NCI-H146 treated with DMSO at 0.1 percent for 48 hours (cell line): ENCODE measurements at regions not wholly inside any gene's neighbourhood (a gene's known extent, or its start where the extent isn't known, plus 50 kb on each side); places are given as distances from the start of the nearest gene placed in this dataset.

Experiments used
- DNase-seq: peaks from one replicate; lab custom pipeline; 2025; ENCODE audit not compliant: unreplicated experiment; lab: John Stamatoyannopoulos, UW

DNA sequence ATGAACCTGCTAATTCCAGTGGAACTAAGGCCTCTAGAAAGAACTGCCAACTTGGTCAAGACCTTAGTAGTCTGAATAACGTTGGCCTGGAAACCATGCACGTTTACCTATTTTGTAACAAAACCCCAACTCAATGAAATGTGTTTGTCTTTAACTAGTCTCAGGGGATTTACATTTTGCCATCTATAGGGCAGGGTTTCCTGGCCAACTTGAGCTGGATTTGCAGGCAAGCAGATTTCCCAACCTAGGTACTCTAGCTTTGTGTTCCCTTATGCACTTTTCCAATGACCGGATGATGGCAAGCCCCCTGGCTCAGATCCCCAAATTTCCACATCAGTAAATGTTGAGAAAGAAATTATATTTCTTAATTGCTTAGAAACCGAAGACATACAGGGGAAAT, 114.5 kb downstream of the IRS2 start:
- DNase-seq: no peak

DNA sequence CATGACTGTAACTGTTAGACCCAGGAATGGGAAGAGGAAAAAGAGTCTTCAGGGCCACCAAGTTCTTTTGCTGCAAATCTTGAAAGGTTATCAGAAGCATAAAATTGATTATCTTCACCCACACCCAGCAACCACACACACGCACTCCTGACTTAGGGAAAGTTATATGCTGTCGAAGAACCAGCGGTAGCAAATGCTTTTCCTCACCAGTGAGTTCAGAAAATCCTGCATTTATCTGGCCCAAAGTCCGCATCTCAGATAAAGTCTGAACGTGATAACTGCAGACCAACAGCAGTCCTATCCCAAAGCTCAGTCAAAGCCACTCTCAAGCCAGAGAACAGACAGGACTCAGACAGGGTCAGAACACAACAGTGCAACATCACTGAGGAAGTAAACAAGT, 115.6 kb downstream of the IRS2 start:
- no peak for DNase-seq

DNA sequence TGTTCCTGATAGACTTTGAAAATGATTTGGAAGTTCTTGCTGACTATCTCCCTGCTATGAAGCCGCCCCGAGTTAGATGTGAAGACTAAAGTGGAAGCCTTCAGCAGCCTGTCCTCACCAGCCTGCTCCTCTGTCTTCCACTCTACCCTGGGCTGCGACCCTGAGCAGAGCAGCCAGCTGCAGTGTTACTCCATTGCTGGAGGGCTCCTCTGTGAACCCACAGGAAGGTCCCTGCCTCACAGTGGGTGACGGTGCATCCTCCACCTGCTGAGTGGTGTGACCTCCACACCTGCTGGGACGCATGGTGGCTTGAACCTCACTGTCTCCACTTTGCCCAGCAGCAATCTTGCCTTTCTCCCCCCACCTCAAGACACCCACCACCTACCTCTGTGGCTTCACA, 116.4 kb downstream of the IRS2 start:
- peak; percentile 51 for DNase-seq

DNA sequence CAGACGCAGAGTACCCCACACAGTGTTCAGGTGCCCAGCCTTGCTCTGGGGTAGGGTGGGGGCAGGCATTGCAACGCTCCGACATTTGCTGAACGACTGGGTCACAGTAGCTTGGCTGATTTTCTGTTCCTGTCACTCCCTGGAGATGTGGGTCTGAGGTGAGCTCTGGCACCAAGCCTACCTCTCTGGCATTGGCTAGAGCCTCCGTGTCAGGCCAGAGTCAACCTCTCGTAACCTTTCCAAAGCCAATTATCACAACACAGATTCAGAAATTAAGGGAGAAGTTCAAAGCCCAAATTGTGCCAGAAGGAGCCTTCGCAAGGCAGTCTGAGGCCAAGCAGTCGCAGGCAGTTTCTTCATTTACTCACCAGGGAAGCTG, 117.2 kb downstream of the IRS2 start:
- DNase-seq: no peak

DNA sequence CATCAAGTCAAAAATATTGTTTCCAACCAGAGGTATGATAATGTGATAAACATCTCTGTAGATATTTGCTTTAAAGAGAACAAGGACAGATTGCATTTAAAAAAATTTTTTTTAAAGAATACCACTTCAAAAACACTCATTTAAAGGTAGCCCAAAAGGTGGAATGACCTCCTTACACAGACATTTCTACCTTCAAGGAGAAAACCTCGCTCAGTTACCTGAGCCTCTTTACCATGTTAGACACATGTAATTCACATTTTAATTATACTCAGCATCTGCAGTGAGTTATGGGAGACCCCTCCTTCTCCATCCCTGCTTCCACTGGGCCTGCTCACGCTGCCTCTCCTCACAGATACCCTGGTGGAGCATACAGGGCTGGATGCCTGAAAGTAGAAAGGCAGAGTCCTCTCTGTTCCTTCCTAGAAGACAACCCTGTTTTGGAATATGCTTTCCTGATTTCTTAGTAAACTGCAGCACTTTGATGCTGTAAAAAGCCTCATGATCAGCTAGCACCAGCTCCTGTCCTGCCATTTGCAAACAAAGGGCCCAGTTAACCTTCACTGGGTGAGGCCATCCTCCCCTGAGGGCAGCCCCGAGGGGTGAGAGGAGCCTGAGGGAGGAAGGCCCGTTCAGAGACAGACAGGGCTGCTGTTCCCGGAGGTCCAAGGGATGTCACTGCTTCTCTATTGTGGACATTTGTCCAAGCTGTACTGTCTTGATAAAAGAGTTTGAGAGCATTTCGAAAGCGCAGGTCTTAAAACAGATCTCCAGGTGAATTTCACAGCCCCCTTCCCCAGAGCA, 117.8 kb downstream of the IRS2 start:
- peak; percentile 76 for DNase-seq

DNA sequence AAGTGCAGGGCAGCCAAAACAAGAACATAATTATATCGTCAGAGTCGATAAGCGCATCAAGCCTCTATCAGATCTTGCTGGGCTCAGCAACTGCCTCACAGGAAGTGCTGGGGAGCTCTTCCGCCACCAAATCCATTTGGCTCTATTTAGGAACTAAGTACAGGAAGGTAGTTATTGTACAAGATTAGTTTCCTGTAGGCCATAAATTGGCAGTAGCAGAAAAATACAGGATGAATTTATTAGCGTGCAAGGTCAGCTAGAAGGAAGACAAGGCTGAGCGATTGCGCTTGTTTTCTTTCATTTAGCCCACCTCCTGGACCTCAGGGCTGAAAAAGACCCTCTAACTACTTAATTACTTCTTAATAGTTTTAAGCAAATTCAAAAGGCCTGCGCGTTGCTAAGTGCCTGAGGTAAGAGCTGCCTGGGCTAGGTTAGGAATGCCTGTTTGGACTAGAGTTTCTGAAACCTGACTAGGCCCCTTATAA, 118.5 kb downstream of the IRS2 start:
- DNase-seq: no peak

DNA sequence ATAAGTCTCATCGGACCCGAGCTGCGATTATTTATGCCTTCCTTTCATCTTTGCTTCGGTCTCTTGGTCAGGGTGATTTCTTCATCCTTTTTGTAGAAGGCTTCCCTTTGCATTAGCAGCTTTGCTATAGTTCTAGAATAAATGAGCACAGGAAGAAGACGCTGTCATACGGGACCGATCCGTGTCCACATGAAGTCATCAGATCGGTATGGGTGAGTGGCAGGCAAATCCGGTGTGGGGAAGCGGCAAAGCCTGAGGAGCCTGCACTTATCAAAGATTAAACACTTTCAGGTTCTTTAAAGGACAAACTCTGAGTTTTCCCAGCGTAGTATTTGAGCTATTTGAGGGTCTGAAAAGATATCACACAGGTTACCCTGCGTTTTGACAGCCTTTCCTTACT, 119.3 kb downstream of the IRS2 start:
- DNase-seq: no peak

DNA sequence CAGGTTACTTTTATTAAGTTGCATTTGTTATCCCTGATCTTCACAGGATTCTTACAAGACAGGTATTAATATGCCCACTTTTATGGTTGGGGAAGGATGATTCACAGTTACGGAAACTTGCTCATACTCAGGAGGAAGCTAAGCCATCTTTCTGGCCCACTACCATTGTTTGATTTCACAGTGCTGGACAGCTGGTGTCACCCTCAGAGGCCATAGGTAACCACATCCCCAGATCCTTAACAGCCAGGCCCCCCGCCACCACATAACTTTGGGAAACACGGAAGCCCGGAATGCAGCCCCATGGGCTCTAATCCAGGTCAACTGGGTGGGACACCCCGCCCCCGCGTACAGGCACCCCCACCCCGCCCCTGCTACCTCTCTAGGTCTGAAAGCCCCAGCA, 119.7 kb downstream of the IRS2 start:
- DNase-seq: no peak

DNA sequence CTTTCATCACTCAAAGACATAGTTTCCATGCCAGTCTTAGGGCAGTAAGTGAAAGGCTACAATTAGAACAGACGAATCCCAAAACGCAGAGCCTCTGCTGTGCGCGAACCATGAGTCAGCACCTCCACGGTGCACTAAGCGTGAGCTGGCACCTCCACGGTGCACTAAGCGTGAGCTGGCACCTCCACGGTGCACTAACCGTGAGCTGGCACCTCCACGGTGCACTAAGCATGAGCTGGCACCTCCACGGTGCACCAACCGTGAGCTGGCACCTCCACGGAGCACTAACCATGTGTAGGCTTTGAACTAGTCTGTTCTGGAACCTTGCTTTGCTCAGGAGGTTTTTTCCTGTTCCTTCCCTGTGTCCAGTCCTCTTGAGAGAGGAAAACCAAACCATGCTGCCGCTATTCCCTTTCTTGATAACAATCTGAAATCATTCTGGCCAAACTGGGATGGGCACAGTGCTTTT, 120.6 kb downstream of the IRS2 start:
- DNase-seq: no peak

DNA sequence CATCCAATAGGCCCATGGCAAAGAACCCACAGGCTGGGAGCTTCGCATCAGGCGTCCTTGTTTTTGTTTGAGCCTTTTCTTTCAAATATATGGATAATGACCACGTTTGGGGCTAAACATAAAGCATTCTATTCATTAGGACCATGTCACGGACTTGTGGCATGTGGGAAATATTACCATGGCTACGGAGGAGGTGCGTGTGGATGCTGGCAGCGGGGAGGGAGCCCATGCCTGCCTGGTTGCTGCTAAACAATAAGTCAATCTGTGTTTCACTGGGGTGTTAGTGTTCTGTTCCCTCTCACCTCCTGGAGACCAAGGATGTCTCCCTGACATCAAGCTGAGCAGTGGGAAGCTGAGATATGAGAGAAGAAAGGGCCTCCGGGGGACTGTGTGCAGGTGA, 121.1 kb downstream of the IRS2 start:
- DNase-seq: no peak

DNA sequence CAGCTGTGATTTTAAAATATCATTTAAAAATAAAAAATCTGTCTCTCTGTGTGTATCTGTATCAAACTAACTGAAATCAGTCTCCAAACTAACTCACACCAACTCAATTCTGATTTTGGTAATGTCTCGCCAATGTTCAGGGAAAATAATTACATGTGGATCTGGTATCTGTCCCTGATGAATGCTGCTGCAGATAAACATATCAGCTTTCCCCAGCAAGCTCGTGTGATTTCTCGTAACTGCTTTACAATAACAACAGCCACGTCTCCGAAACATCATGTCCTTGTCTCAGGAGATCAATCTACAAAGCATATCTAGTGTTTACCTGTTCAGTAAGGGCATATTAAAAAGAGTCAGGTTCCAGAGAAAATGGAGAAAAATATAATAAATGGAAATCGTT, 129.0 kb downstream of the IRS2 start:
- no peak for DNase-seq

DNA sequence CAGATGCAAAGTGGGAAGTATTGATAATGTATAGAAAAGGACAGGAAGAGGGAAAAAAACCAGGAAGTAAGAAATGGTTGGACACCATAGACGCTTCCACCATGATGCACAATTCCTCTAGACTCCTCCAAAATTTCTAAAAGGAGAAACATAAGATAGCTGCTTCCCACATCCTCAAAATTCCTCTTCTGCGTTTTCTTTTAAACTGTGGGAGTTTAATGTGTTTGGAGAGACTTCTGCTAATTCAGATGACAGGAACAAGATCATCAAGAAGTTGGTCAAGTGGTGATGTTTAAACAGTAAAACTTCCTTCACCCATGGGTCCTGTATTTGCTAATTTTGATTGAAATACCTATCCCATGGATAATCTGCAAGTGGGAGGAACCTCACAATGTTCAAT, 130.2 kb downstream of the IRS2 start:
- DNase-seq: no peak

DNA sequence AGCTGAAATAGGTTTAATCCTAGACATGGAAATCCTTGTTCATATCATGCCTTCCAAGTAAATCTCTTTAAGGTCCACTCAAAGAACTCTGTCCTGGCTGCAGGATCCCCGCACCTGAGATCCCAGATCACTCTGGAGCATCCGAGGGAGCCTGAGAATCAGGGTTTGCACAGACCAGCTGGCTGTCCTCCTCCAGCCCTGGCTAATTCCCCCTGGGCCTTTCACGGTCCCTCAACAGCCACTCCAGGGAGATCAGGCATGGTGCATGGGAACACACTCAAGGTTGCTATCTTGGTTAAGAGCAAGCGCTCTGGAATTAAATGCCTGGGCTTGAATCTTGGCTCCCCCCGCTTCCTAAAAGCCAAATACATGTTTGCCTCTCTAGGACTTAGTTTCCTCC, 130.8 kb downstream of the IRS2 start:
- no peak for DNase-seq

DNA sequence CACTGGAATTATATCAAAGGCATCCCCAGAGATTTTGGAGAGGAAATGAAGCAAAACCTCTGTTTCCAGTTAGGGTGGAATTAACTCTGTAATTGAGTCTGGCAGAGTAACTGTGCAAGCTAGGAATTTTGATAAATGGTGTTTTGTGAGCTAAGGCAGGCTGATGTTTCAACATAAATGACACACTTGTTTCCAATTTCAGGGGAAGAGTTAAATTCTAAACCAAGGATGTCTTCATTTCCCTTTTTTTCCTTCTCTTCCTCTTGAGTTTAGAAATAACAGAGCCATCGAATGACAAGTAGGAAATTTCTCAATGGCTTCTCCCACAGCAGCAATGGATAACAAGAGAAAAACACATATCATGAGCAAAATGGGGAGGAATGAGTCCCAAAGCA, 131.2 kb downstream of the IRS2 start:
- DNase-seq: no peak

DNA sequence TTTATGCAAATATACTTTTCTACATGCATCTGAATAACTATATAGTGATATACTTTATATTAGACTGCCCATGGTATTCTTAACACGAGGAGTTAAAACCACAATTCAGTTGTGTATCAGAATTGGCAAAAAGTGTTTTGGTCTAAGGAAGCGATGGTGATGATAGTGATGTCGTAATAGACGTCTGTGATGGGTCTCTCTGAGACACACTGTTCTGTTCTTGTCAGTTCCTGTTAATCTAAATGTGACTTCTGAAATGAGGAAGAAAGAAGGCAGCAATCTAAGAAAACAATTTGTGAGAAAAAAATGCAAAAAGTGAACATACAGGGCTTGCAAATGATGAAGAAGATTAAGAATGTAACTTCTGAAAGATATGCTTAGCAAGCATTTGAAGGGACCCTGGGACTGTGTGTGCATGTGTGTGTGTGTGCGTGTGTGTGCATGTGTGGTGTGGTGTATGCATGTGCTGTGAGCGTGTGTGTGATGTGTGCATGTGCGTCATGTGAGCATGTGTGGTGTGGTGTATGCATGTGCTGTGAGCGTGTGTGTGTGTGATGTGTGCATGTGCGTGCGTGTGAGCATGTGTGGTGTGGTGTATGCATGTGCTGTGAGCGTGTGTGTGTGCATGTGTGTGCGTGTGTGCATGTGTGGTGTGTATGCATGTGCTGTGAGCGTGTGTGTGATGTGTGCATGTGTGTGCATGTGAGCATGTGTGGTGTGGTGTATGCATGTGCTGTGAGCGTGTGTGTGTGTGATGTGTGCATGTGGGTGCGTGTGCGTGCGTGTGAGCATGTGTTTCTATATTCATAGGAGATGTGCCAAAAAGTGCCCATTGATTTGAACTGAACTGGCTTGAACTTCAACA, 131.8 kb downstream of the IRS2 start:
- no peak for DNase-seq

DNA sequence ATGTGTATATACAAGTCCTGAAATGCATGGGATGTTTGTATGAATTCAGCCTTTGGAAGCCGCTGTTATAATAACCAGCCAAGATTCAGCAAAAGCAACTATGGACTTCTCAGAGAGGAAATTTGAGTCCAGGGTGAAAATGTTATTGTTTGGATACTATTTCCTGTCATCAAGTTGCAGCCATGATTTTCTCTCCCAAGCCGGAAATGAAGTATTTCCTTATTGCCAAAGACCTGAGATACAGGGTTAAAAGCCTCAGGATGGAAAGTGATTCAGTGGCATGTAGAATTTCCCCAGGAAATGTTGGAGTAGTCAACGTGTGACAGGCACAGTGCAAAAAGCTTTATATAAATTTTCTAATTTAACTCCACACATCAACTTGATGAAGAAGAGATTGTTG, 133.9 kb downstream of the IRS2 start:
- DNase-seq: no peak

DNA sequence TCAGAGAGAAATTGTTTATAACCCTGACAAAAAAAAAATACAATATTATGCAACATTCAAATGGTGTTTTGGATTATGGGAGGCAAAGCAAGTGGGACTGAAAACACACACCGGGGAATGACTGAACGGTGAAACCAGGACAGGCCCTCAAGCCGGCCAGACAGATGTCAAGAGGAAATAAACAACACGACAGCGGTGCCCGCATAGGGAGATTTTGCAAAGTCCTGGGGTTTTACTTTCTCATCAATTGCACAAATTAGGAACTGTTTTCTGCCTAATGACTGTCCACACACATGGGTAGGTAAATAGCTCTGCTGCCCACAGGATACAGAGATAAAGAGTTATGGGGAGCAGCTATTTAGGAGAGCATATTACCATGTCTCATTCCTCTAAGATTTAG, 134.5 kb downstream of the IRS2 start:
- DNase-seq: no peak

DNA sequence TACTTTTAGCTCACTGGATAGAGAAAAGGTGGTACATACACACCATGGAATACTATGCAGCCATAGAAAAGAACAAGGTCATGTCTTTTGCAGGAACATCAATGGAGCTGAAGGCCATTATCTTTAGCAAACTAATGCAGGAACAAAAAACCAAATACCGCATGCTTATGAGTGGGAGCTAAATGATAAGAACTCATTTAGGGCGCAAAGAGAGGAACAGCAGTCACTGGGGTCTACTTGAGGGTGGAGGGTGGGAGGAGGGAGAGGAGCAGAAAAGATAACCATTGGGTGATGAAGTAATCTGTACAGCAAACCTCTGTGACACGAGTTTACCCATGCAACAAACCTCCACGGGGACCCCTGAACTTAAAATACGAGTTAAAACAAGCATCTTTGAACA, 135.1 kb downstream of the IRS2 start:
- no peak for DNase-seq

DNA sequence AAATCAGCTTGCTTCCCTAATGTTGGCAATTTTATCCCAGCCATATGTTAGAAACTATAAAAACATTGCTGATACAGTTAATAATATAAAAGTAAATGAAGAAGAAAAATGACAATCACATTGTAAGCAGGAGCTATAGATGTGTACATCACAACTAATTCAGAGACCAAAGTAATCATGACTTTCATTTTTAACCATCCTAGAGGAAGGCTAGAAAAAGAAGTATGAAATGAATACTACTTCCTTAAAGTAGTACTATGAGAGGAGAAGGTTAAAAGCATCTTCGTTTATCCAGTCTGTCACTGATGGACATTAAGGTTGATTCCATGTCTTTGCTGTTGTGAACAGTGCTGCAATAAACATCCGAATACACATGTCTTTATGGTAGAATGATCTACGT, 135.5 kb downstream of the IRS2 start:
- no peak for DNase-seq

DNA sequence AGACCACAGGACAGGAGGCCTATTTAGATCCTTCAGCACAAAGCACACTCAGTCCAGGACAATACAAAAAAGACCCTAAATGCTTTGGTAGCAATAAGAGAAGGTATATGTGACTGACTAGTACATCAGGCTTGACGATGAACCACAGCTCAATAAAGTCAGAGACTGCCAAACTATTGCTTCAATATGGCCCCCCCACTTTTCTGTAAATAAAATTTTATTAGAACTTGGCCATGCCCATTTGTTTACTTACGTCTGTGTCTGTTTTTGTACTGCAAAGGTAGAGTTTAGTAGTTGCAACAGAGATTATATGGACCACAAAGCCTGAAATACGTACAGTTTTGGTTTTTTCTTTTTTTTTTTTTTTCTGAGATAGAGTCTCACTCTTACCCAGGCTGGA, 136.7 kb downstream of the IRS2 start:
- no peak for DNase-seq

DNA sequence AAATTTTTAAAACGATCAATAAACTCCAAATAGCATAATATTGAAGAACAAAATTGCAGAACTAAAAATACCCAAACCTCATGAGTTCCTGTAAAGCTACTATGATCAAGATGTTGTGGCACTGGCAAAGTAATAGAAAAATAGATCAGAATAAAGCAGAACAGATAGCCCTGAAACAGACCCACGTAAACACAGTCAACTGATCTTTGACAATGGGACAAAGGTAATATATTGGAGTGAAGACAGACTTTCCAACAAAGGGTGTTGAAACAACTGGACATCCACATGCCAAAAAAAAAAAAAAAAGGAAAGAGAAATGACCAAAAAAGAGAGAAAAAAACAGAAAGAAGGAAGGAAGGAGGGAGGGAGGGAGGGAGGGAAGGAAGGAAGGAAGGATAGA, 138.7 kb downstream of the IRS2 start:
- DNase-seq: no peak

DNA sequence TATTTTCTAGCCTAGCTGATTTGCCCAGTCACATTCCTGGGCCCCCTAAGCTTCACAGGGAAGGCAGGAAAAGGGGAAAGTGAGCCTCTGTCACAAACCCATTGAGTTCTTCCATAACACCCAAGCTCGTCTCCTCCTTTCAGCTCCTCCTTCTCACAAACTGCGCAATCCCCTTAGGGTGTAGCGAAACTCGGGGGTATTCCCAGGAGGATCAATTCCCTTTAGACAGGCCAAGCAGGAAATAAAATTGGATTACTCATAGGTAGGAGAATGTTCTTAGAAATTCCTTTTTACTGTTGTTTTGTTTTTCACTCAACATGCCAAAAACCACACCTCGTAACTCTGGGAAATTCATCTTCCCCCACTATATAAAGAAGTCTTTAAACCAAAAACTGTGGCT, 139.3 kb downstream of the IRS2 start:
- no peak for DNase-seq
